ENCODE measurements at regions not wholly inside any gene's neighbourhood (a gene's known extent, or its start where the extent isn't known, plus 50 kb on each side); places are given as distances from the start of the nearest gene placed in this dataset.
A peak's percentile ranks its signal among the peaks of the same experiment; 100 is the strongest.
"Not testable (repeated sequence)": the region's sequence is repeated elsewhere in the genome, so short reads cannot be mapped to it uniquely, and the experiment has no call there.

DNA sequence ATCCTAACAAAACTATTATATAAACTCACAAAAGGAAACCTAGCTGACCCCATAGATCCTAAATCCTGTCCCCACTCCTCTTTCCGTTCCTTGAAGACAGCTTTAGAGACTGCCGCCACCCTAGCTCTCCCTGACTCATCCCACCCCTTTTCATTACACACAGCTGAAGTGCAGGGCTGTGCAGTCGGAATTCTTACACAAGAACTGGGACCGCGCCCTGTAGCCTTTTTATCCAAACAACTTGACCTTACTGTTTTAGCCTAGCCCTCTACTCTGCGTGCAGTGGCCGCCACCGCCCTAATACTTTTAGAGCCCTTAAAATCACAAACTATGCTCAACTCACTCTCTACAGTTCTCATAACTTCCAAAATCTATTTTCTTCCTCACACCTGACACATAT, 264.0 kb downstream of the SMARCA2 start:
- DNase-seq = not testable (repeated sequence)

- DNase-seq = no peak
Measured at GRCh38 chr9:2281031-2281802, 266.1 kb downstream of the SMARCA2 start.

GRCh38 chr9:2281803-2282185, 266.6 kb downstream of the SMARCA2 start:
- no peak for DNase-seq

DNA sequence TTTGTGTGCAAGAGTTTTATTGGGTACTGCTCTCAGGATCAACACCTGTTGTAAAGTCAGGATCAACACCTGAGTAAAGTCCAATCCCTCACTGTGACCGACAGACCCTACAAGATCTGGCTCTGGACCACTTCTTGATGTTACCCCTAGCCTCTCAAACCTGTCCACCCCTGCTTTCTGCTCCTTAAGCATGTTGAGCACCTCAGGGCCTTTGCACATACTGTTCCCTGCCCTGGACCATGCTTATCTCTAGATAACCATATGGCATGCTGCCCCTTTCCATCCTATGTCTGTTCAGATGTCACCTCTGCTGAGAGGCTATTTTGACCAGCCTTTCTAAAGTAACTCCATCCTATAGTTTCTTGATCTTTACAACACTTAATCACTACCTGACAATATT, 269.6 kb downstream of the SMARCA2 start:
- DNase-seq = no peak

DNA sequence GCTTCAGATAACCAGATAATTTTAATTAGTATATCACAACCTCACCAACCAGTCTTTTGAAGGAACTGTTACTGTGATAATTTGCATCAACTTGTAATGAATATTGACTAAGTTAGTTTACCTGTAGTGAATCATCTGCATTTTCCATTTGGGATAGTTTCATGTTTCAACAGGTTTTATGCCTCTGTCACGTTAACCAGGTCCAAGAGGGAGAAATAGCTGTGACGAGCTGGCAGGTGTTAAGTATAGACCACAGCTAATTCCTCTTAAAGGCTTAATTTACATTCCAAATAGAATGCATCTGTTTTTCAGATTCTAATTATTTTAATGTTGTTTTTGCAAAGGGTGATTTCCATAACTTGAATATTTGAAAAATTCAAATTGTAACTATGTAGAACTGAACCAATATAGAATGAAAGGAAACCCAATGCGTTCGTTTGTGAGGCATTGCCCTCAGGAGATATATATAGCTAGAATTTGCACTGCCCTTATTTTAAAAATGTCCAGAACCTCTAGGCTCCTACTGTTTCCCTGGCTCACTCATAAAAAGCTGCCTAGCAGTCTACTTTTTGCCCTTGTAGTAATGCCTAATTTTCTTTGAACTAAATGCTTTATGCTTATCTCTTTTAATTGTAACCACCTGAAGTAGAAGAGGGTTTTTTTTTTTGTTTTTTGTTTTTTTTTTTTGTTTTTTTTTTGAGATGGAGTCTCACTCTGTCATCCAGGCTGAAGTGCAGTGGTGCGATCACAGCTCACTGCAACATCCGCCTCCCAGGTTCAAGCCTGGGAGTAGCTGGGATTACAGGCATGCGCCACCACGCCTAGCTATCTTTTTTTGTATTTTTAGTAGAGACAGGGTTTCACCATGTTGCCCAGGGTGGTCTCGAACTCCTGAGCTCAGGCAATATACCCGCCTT, 270.5 kb downstream of the SMARCA2 start:
- DNase-seq = no peak

DNA sequence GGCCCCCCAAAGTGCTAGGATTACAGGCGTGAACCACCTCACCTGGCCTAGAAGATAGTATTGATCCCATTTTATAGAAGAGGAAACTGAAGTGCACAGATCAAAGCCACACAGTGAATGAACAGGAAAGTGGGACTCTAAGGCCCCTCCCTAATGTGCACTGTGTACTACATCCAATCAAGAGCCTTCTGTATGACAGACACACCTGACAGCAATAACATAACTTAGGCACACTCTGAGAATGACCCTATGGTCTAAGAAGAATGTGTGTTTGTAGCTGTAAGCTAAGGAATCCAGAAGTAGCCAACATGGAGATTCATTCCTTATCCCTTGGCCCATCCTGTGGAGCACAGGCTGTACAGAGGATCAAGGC, 271.2 kb downstream of the SMARCA2 start:
- DNase-seq = no peak

- DNase-seq = no peak
Measured at GRCh38 chr9:2286825-2287455, 271.8 kb downstream of the SMARCA2 start.

GRCh38 chr9:2288309-2288708, 273.2 kb downstream of the SMARCA2 start:
- DNase-seq = no peak

- no peak for DNase-seq
Measured at GRCh38 chr9:2289263-2289662, 274.1 kb downstream of the SMARCA2 start.

DNA sequence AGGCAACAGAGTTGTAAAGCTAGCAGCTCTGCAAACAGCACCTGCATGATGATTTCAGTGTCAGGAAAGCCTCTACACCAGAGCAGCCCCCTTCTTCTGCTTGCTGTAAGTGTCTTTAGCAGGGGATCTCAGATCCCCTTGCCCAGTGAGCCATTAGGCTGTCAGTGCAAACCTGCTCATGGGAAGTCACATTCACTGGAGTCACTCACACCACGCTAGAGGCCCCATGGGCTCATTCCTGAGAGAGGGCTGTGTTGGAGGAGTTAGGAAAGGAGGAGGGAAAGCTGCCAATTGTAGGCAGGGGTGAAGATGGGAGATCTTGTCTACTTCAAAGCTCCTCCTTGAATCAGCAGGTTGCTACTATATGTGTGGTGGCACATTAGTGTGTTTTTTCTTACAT, 275.2 kb downstream of the SMARCA2 start:
- no peak for DNase-seq

DNA sequence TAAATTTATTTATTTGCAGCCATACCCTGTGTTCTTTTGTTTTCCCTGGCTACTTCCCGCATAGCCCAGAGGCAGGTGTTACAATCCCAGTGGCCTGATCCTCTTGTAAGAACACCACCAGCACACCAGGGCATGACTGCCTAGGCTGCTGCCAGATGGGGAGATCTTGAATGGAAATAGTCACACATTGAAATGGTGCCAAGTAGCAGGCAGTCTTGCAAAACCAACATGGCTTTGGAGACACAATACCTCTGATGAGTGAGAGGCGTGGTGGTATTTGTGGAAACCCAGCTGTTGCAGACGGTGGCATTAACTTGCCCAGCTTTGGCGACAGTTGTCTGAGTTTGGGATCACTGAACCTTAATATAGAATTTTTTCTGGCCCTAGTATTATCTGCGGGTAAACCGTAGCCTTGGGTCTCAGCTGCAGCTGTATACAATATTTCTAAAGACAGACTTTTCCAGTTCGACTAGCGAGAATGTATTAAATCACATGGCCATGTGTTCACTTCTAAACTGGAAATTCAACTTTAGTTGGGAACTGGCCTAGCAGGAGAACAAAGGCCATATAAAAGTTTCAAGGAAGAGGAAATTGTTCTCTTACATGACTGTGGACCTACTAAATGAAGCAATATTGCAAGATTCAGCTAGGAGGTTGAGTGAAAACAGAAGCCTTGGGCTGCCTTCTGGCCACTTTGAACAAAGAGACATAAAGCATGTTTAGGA, 277.0 kb downstream of the SMARCA2 start:
- peak; percentile 97 for DNase-seq

- no peak for DNase-seq
Measured at GRCh38 chr9:2292733-2293132, 277.6 kb downstream of the SMARCA2 start.

DNA sequence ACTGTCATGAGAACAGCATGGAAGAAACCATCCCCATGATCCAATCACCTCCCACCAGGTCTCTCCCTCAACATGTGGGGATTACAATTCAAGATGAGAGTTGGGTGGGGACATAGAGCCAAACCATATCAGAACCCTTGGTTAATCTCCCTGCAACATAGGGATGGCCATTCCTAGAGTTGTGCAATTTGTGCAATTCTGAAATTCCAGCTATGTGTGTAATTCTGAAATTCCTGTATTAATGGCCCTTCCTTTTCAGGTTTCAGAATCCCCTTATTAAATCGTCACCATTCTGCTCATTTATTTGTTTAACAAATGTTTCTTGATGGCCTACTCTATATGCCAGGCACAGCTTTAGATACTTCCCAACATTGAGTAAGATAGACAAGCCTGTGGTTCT, 282.6 kb downstream of the SMARCA2 start:
- DNase-seq = no peak

GRCh38 chr9:2298217-2298616, 283.1 kb downstream of the SMARCA2 start:
- DNase-seq = no peak

- DNase-seq = no peak
Measured at GRCh38 chr9:2299156-2299842, 284.2 kb downstream of the SMARCA2 start.

DNA sequence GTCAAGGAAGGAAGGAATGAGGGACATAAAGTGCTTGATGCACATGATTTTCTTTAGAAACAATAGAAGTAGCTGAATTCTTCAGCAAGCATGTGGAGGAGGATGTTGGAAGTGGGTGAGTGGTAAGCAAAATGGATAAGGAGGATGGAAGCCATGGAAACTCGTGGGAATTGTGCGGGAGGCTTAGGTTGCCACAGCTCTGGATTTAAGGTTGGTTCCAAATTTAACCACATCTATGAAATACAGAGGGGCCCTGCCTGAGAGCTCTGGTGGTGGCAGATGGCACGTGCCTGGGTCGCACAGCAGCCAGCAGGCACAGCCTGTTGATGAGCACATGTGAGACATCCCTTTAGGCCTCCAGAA, 284.7 kb downstream of the SMARCA2 start:
- DNase-seq = no peak

DNA sequence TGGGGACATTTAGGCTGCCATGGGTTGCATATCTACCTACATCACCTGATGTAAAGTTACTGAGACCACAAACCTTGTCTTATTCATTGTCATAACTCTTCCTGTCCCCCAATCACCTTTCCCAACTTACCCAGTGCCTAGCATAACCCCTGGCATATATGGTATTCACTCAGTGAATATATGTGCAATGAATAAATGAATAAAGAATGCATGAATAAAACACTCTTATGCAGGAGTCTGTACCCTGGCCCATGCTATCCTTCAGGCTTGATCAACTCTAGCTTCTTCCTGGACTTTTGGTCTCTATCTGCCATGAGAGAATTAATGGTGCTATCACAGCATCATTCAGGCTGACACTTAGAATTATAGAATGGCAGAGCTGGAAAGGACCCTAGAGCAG, 285.2 kb downstream of the SMARCA2 start:
- no peak for DNase-seq

DNA sequence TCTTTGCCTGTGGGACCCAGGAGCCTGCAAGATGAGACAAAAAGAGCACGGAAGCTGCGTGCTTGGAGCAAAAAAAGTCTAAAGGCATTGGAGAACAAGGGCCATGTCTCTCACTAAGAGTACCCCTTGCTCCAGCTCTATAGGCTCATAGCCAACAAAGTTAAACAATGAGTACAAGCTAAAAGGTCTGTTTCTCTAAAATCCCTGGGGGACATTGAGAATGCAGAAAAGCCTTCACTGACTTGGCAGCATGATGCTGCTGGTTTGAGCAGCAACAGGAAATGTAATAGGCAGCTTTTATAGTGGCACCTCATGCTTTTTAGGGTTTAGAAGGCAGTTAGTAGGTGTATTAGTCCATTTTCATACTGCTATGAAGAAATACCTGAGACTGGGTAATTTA, 287.5 kb downstream of the SMARCA2 start:
- DNase-seq = no peak

DNA sequence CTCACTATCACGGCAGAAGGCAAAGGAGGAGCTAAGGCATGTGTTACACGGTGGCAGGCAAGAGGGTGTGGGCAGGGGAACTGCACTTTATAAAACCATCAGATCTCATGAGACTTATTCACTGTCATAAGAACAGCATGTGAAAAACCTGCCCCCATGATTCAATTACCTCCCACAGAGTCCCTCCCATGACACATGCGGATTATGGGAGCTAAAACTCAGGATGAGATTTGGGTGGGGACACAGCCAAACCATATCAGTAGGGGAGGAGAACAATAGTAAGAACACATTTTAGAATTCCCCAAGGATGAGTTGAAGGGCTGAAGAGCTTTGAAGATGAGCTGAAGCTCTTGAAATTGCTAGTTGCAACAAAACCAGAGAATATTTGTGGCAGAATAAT, 287.9 kb downstream of the SMARCA2 start:
- no peak for DNase-seq

DNA sequence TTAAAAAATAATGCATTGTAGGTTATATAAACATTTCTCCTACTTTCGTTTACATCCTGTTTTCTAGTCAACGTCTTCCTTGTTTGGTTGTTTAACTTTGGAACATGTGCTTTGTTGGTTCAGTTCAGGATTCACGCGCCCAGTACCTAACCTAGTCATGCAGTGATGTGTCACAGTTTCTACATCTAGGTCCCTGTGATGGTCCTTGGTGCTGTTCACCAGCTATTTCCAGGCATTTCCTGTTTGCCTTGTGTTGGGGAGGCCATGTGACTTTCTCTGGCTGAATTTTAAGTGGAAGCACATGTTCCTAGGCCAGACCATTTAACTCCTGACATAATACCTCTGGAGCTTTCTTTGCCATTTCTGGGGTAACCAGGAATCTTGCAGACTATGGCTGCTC, 292.3 kb downstream of the SMARCA2 start:
- no peak for DNase-seq

DNA sequence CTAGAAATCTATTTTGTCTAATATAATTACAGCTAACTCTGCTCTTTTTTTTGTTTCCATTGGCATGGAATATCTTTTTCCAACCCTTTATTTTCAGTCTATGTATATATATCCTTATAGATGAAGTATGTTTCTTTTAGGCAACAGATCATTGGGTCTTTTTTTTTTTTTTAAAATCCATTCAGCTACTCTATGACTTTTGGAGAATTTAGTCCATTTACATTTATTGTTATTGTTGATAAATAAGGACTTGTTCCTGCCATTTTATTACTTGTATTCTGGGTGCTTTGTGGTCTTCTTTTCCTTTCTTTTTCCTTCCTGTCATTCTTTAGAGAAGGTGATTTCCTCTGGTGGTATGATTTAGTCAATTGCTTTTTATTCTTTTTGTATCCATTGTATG, 296.8 kb downstream of the SMARCA2 start:
- no peak for DNase-seq

DNA sequence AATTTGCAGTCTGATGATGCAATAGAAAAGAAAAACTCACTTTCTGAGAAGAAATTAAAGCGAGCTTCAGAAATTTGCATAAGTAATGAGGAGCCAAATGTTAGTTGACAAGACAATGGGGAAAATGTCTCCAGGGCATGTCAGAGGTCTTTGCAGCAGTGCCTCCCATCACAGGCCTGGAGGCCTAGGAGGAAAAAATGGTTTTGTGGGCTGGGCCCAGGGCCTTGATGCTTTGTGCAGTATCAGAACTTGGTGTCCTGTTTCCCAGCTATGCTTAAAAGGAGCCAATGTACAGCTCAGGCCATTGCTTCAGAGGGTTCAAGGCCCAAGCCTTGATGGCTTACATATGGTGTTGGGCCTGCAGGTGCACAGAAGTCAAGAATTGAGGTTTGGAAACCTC, 298.4 kb downstream of the SMARCA2 start:
- DNase-seq = no peak

GRCh38 chr9:2317591-2317990, 302.4 kb downstream of the SMARCA2 start:
- DNase-seq = no peak
